CD14-positive monocyte (primary cell): ENCODE measurements at regions not wholly inside any gene's neighbourhood (a gene's known extent, or its start where the extent isn't known, plus 50 kb on each side); places are given as distances from the start of the nearest gene placed in this dataset.

ENCODE experiments used
- DNase-seq, 3 donors: peaks; one replicate each; pipeline ENCODE4 v3.0.0-alpha.2; 2011 to 2022
- H2AFZ ChIP-seq: 2 replicates; pipeline ENCODE4 v1.6.0; 2012; ENCODE audit warnings: mild to moderate bottlenecking, low read depth, low read length, inconsistent platforms; ENCODE audit not compliant: insufficient read depth, poor library complexity, severe bottlenecking
- H3K27ac ChIP-seq, 2 donors: 1 replicate in 1 of 2; 2 replicates in 1 of 2; pipeline ENCODE4 v1.5.1; 2012 to 2013; ENCODE audit warnings: low read length in 2 of 2, control low read depth in 1 of 2, inconsistent platforms in 1 of 2, low read depth in 1 of 2, mild to moderate bottlenecking in 1 of 2
- H3K27me3 ChIP-seq, 2 donors: one replicate each; pipeline versions ENCODE4 v1.6.0 to v1.6.1; 2011 to 2013; ENCODE audit warnings: low read length in 2 of 2; ENCODE audit not compliant: control insufficient read depth in 2 of 2, insufficient read depth in 2 of 2
- H3K36me3 ChIP-seq, 2 donors: replicated peaks in 1 of 2; 1 replicate in 1 of 2; 2 replicates in 1 of 2; pipeline versions ENCODE4 v1.5.1 to v1.6.1; 2012 to 2013; ENCODE audit warnings: low read length in 2 of 2, control low read depth in 1 of 2, inconsistent platforms in 1 of 2, mild to moderate bottlenecking in 1 of 2; ENCODE audit not compliant: insufficient read depth in 2 of 2, control insufficient read depth in 1 of 2
- H3K4me1 ChIP-seq, 2 donors: 1 replicate in 1 of 2; 2 replicates in 1 of 2; pipeline versions ENCODE4 v1.5.1 to v1.6.1; 2012 to 2013; ENCODE audit warnings: low read length in 2 of 2, control low read depth in 1 of 2, inconsistent platforms in 1 of 2, mild to moderate bottlenecking in 1 of 2, moderate library complexity in 1 of 2; ENCODE audit not compliant: insufficient read depth in 2 of 2, control insufficient read depth in 1 of 2
- H3K4me2 ChIP-seq: replicated peaks from 2 replicates; pipeline ENCODE3; 2012; ENCODE audit warnings: low read length, moderate library complexity, mild to moderate bottlenecking; ENCODE audit not compliant: poor library complexity, severe bottlenecking; ENCODE audit errors: extremely low read depth
- H3K4me3 ChIP-seq, 3 experiments: fragments of 200-600 bp in 1 of 3; sonication (generic) in 1 of 3; replicated peaks in 1 of 3; 1 replicate in 2 of 3; 2 replicates in 1 of 3; pipeline ENCODE4 v1.5.1; 2011 to 2013; ENCODE audit warnings: low read length in 3 of 3, mild to moderate bottlenecking in 3 of 3, control low read depth in 2 of 3, low read depth in 2 of 3, inconsistent platforms in 1 of 3, moderate library complexity in 1 of 3
- H3K79me2 ChIP-seq: 2 replicates; pipeline ENCODE4 v1.6.0; 2012; ENCODE audit warnings: mild to moderate bottlenecking, control low read depth, inconsistent platforms, low read length, moderate library complexity; ENCODE audit not compliant: insufficient read depth
- H3K9ac ChIP-seq: 2 replicates; pipeline ENCODE4 v1.6.0; 2017; ENCODE audit warnings: low read length, mild to moderate bottlenecking; ENCODE audit not compliant: insufficient read depth, poor library complexity, severe bottlenecking
- H3K9me3 ChIP-seq, 2 donors: replicated peaks in 1 of 2; 1 replicate in 1 of 2; 2 replicates in 1 of 2; pipeline versions ENCODE4 v1.5.1 to v1.6.1; 2012 to 2013; ENCODE audit warnings: low read length in 2 of 2, control low read depth in 1 of 2; ENCODE audit not compliant: control insufficient read depth in 1 of 2, insufficient read depth in 1 of 2
- H4K20me1 ChIP-seq: 2 replicates; pipeline ENCODE4 v1.6.0; 2012; ENCODE audit warnings: mild to moderate bottlenecking, low read length, control low read depth, moderate library complexity; ENCODE audit not compliant: insufficient read depth
- H3K27ac Mint-ChIP-seq, 7 donors: one replicate each; pipeline ENCODE4 v1.8.0; 2020; ENCODE audit warnings: mild to moderate bottlenecking in 7 of 7, mixed read lengths in 7 of 7, moderate library complexity in 6 of 7, inconsistent platforms in 2 of 7
- H3K27me3 Mint-ChIP-seq, 3 donors: one replicate each; pipeline ENCODE4 v1.8.0; 2021 to 2022; ENCODE audit warnings: low read depth in 3 of 3, mild to moderate bottlenecking in 3 of 3, mixed read lengths in 3 of 3, moderate library complexity in 3 of 3, inconsistent platforms in 1 of 3
- H3K36me3 Mint-ChIP-seq, 2 donors: one replicate each; pipeline ENCODE4 v1.8.0; 2020; ENCODE audit warnings: mixed read lengths in 2 of 2, inconsistent platforms in 1 of 2, mild to moderate bottlenecking in 1 of 2
- H3K4me1 Mint-ChIP-seq: one replicate; pipeline ENCODE4 v1.8.0; 2020; ENCODE audit warnings: mild to moderate bottlenecking, mixed read lengths
- H3K4me3 Mint-ChIP-seq, 2 donors: one replicate each; pipeline ENCODE4 v1.8.0; 2020; ENCODE audit warnings: mild to moderate bottlenecking in 2 of 2, mixed read lengths in 2 of 2, moderate library complexity in 1 of 2
- H3K9me3 Mint-ChIP-seq, 7 donors: one replicate each; pipeline ENCODE4 v1.8.0; 2020 to 2022; ENCODE audit warnings: mixed read lengths in 7 of 7, mild to moderate bottlenecking in 6 of 7, moderate library complexity in 6 of 7, inconsistent platforms in 2 of 7
- CTCF ChIP-seq: fragments of 200-600 bp; IDR thresholded peaks from one replicate; pipeline ENCODE4 v1.8.0; 2022; ENCODE audit warnings: antibody characterized with exemption, mild to moderate bottlenecking
- intact Hi-C, 2 donors: fragments of 100-400 bp; cut with micrococcal nuclease; formaldehyde crosslinking; loops; one replicate each; pipeline versions ENCODE4 v1.15.0 to v1.15.1; 2023

GRCh38 chr2:149766339-149766738 lies 178.8 kb upstream of the MMADHC start:
- intact Hi-C loops: no loop called here
- no peaks in the 10 kb centered on the region for H3K79me2 ChIP-seq

GRCh38 chr2:149765636-149766035 lies 178.1 kb upstream of the MMADHC start:
- intact Hi-C loops: no loop called here
- Mint-ChIP-seq H3K9me3 (peaks cover 0 to 5% (median 4%) of the 10 kb centered on the region in 7 donors), H3K36me3 (no peaks in the 10 kb centered on the region), H3K4me1 (no peaks in the 10 kb centered on the region), H3K27me3 (peaks cover 0 to 1% (median 1%) of the 10 kb centered on the region in 3 donors), H3K4me3 (no peak overlapping the region), H3K27ac (no peak overlapping the region)
- Histone ChIP-seq H3K36me3 (no peaks in the 10 kb centered on the region), H3K4me3 (no peak overlapping the region), H3K27me3 (no peaks in the 10 kb centered on the region), H3K9ac (no peak overlapping the region), H3K79me2 (no peaks in the 10 kb centered on the region), H2AFZ (no peak overlapping the region), H3K4me2 (no peak overlapping the region), H3K27ac (no peak overlapping the region), H3K4me1 (no peaks in the 10 kb centered on the region), H3K9me3 (peaks cover 0 to 5% of the 10 kb centered on the region in 2 donors), H4K20me1 (no peaks in the 10 kb centered on the region)
- no peak for TF ChIP-seq CTCF
- no peak for DNase-seq

More at GRCh38 chr2:149766339-149766738, 178.8 kb upstream of the MMADHC start:
- Mint-ChIP-seq H3K9me3 (peaks cover 0 to 5% (median 2%) of the 10 kb centered on the region in 7 donors), H3K4me1 (no peaks in the 10 kb centered on the region), H3K27ac (no peak overlapping the region), H3K36me3 (no peaks in the 10 kb centered on the region), H3K27me3 (peaks cover 0 to 1% (median 1%) of the 10 kb centered on the region in 3 donors), H3K4me3 (no peak overlapping the region)
- TF ChIP-seq CTCF: no peak
- Histone ChIP-seq H3K9me3 (peaks cover 0 to 2% of the 10 kb centered on the region in 2 donors), H3K4me1 (no peaks in the 10 kb centered on the region), H3K27ac (no peak overlapping the region), H4K20me1 (no peaks in the 10 kb centered on the region), H2AFZ (no peak overlapping the region), H3K4me2 (no peak overlapping the region), H3K27me3 (no peaks in the 10 kb centered on the region), H3K4me3 (no peak overlapping the region), H3K9ac (no peak overlapping the region), H3K36me3 (no peaks in the 10 kb centered on the region)
- DNase-seq: no peak
